ENCODE measurements at regions not wholly inside any gene's neighbourhood (a gene's known extent, or its start where the extent isn't known, plus 50 kb on each side); places are given as distances from the start of the nearest gene placed in this dataset.
"Not testable (repeated sequence)": the region's sequence is repeated elsewhere in the genome, so short reads cannot be mapped to it uniquely, and the experiment has no call there.

- no peak overlapping the region for H3K9ac ChIP-seq (ENCODE audit: low read depth, low read length)
- no peaks in the 10 kb centered on the region for H3K27me3 ChIP-seq (ENCODE audit: insufficient read depth, low read length)
- no peak overlapping the region for H3K27ac ChIP-seq (ENCODE audit: low read depth, low read length)
- 98% methylated on average over 4 of the region's 4 CpGs for WGBS
- H3K9me3 ChIP-seq (ENCODE audit: insufficient read depth, low read depth, low read length), result 0 out of 2 replicates have a peak, but pooled peaks cover 4% of the 10 kb centered on the region
- H3K4me3 ChIP-seq (ENCODE audit: low read length), result no peak overlapping the region
- H3K4me1 ChIP-seq (ENCODE audit: insufficient read depth, low read length), result no peaks in the 10 kb centered on the region
- no peaks in the 10 kb centered on the region for H3K36me3 ChIP-seq (ENCODE audit: insufficient read depth, low read length)
Observed at GRCh38 chr4:71872221-71872620, 88.3 kb upstream of the GC start.

- Histone ChIP-seq H3K36me3 (ENCODE audit: insufficient read depth, low read length) (no peaks in the 10 kb centered on the region), H3K27me3 (ENCODE audit: insufficient read depth, low read length) (no peaks in the 10 kb centered on the region), H3K9ac (ENCODE audit: low read depth, low read length) (no peak overlapping the region), H3K27ac (ENCODE audit: low read depth, low read length) (no peak overlapping the region), H3K4me1 (ENCODE audit: insufficient read depth, low read length) (no peaks in the 10 kb centered on the region), H3K9me3 (ENCODE audit: insufficient read depth, low read depth, low read length) (no peaks in the 10 kb centered on the region), H3K4me3 (ENCODE audit: low read length) (no peak overlapping the region)
- WGBS, result 93% methylated on average over 3 of the region's 4 CpGs
Observed at GRCh38 chr4:71872767-71873415, 89.0 kb upstream of the GC start.

GRCh38 chr4:71878376-71878775, 94.5 kb upstream of the GC start:
- no peaks in the 10 kb centered on the region for H3K9me3 ChIP-seq (ENCODE audit: insufficient read depth, low read depth, low read length)

GRCh38 chr4:71882113-71882841, 98.4 kb upstream of the GC start:
- Histone ChIP-seq H3K27me3 (ENCODE audit: insufficient read depth, low read length) (no peaks in the 10 kb centered on the region), H3K36me3 (ENCODE audit: insufficient read depth, low read length) (no peaks in the 10 kb centered on the region)
- WGBS, result 94% methylated on average over 5 of the region's 6 CpGs

More at GRCh38 chr4:71878376-71878775, 94.5 kb upstream of the GC start:
- Histone ChIP-seq H3K27me3 (ENCODE audit: insufficient read depth, low read length) (no peaks in the 10 kb centered on the region), H3K9ac (ENCODE audit: low read depth, low read length) (no peak overlapping the region), H3K4me3 (ENCODE audit: low read length) (no peak overlapping the region), H3K27ac (ENCODE audit: low read depth, low read length) (no peak overlapping the region), H3K4me1 (ENCODE audit: insufficient read depth, low read length) (peaks cover 22% of the 10 kb centered on the region), H3K36me3 (ENCODE audit: insufficient read depth, low read length) (no peaks in the 10 kb centered on the region)
- 97% methylated on average over 2 of the region's 2 CpGs for WGBS

GRCh38 chr4:71900366-71900765, 116.5 kb upstream of the GC start:
- not testable (repeated sequence) for H3K4me1 ChIP-seq (ENCODE audit: insufficient read depth, low read length); H3K36me3 ChIP-seq (ENCODE audit: insufficient read depth, low read length); H3K4me3 ChIP-seq (ENCODE audit: low read length); H3K27me3 ChIP-seq (ENCODE audit: insufficient read depth, low read length); H3K9ac ChIP-seq (ENCODE audit: low read depth, low read length); H3K27ac ChIP-seq (ENCODE audit: low read depth, low read length); H3K9me3 ChIP-seq (ENCODE audit: insufficient read depth, low read depth, low read length)
- 76% methylated on average over 5 of the region's 5 CpGs for WGBS

More at GRCh38 chr4:71882113-71882841, 98.4 kb upstream of the GC start:
- no peak overlapping the region for H3K9ac ChIP-seq (ENCODE audit: low read depth, low read length)
- no peak overlapping the region for H3K27ac ChIP-seq (ENCODE audit: low read depth, low read length)
- H3K9me3 ChIP-seq (ENCODE audit: insufficient read depth, low read depth, low read length), result no peaks in the 10 kb centered on the region
- no peak overlapping the region for H3K4me3 ChIP-seq (ENCODE audit: low read length)
- peaks cover 22% of the 10 kb centered on the region for H3K4me1 ChIP-seq (ENCODE audit: insufficient read depth, low read length)

- H3K4me1 ChIP-seq (ENCODE audit: insufficient read depth, low read length); H3K27me3 ChIP-seq (ENCODE audit: insufficient read depth, low read length); H3K36me3 ChIP-seq (ENCODE audit: insufficient read depth, low read length); H3K9ac ChIP-seq (ENCODE audit: low read depth, low read length); H3K4me3 ChIP-seq (ENCODE audit: low read length); H3K27ac ChIP-seq (ENCODE audit: low read depth, low read length): not testable (repeated sequence)
- 0 out of 2 replicates have a peak, but pooled peaks cover 14% of the 10 kb centered on the region for H3K9me3 ChIP-seq (ENCODE audit: insufficient read depth, low read depth, low read length)
- WGBS, result 94% methylated on average over 1 of the region's 1 CpG
Observed at GRCh38 chr4:71905594-71905993, 121.7 kb upstream of the GC start.

GRCh38 chr4:71906096-71906495, 122.2 kb upstream of the GC start:
- no peak overlapping the region for H3K4me3 ChIP-seq (ENCODE audit: low read length)
- H3K9me3 ChIP-seq (ENCODE audit: insufficient read depth, low read depth, low read length), result 0 out of 2 replicates have a peak, but pooled peaks cover 18% of the 10 kb centered on the region
- H3K27ac ChIP-seq (ENCODE audit: low read depth, low read length), result no peak overlapping the region
- H3K9ac ChIP-seq (ENCODE audit: low read depth, low read length), result no peak overlapping the region
- 95% methylated on average over 3 of the region's 3 CpGs for WGBS
- no peaks in the 10 kb centered on the region for H3K36me3 ChIP-seq (ENCODE audit: insufficient read depth, low read length)
- H3K4me1 ChIP-seq (ENCODE audit: insufficient read depth, low read length), result no peaks in the 10 kb centered on the region
- H3K27me3 ChIP-seq (ENCODE audit: insufficient read depth, low read length), result no peaks in the 10 kb centered on the region

GRCh38 chr4:71907071-71907470, 123.2 kb upstream of the GC start:
- Histone ChIP-seq H3K27ac (ENCODE audit: low read depth, low read length) (no peak overlapping the region), H3K36me3 (ENCODE audit: insufficient read depth, low read length) (no peaks in the 10 kb centered on the region), H3K9me3 (ENCODE audit: insufficient read depth, low read depth, low read length) (0 out of 2 replicates have a peak, but pooled peaks cover 18% of the 10 kb centered on the region), H3K4me1 (ENCODE audit: insufficient read depth, low read length) (no peaks in the 10 kb centered on the region), H3K4me3 (ENCODE audit: low read length) (no peak overlapping the region), H3K27me3 (ENCODE audit: insufficient read depth, low read length) (no peaks in the 10 kb centered on the region), H3K9ac (ENCODE audit: low read depth, low read length) (no peak overlapping the region)
- WGBS, result 94% methylated on average over 4 of the region's 4 CpGs

GRCh38 chr4:71907782-71908181, 123.9 kb upstream of the GC start:
- H3K9ac ChIP-seq (ENCODE audit: low read depth, low read length), result no peak overlapping the region

GRCh38 chr4:71913275-71913674, 118.5 kb upstream of the NPFFR2 start:
- 100% methylated on average over 2 of the region's 2 CpGs for WGBS

More at GRCh38 chr4:71907782-71908181, 123.9 kb upstream of the GC start:
- Histone ChIP-seq H3K4me3 (ENCODE audit: low read length) (no peak overlapping the region), H3K9me3 (ENCODE audit: insufficient read depth, low read depth, low read length) (0 out of 2 replicates have a peak, but pooled peaks cover 18% of the 10 kb centered on the region), H3K36me3 (ENCODE audit: insufficient read depth, low read length) (no peaks in the 10 kb centered on the region), H3K27me3 (ENCODE audit: insufficient read depth, low read length) (no peaks in the 10 kb centered on the region), H3K4me1 (ENCODE audit: insufficient read depth, low read length) (no peaks in the 10 kb centered on the region), H3K27ac (ENCODE audit: low read depth, low read length) (no peak overlapping the region)
- 95% methylated on average over 3 of the region's 3 CpGs for WGBS

GRCh38 chr4:71923070-71923469, 108.7 kb upstream of the NPFFR2 start:
- Histone ChIP-seq H3K4me3 (ENCODE audit: low read length) (no peak overlapping the region), H3K27me3 (ENCODE audit: insufficient read depth, low read length) (no peaks in the 10 kb centered on the region), H3K4me1 (ENCODE audit: insufficient read depth, low read length) (no peaks in the 10 kb centered on the region), H3K36me3 (ENCODE audit: insufficient read depth, low read length) (no peaks in the 10 kb centered on the region), H3K27ac (ENCODE audit: low read depth, low read length) (no peak overlapping the region), H3K9ac (ENCODE audit: low read depth, low read length) (no peak overlapping the region), H3K9me3 (ENCODE audit: insufficient read depth, low read depth, low read length) (peaks cover 5% of the 10 kb centered on the region)
- WGBS, result 89% methylated on average over 1 of the region's 1 CpG

More at GRCh38 chr4:71913275-71913674, 118.5 kb upstream of the NPFFR2 start:
- no peaks in the 10 kb centered on the region for H3K27me3 ChIP-seq (ENCODE audit: insufficient read depth, low read length)
- 0 out of 2 replicates have a peak, but pooled peaks cover 5% of the 10 kb centered on the region for H3K9me3 ChIP-seq (ENCODE audit: insufficient read depth, low read depth, low read length)
- no peaks in the 10 kb centered on the region for H3K4me1 ChIP-seq (ENCODE audit: insufficient read depth, low read length)
- H3K36me3 ChIP-seq (ENCODE audit: insufficient read depth, low read length), result no peaks in the 10 kb centered on the region
- no peak overlapping the region for H3K4me3 ChIP-seq (ENCODE audit: low read length)
- no peak overlapping the region for H3K27ac ChIP-seq (ENCODE audit: low read depth, low read length)
- no peak overlapping the region for H3K9ac ChIP-seq (ENCODE audit: low read depth, low read length)

Measured in HUES64 (cell line).